Karpas-422 (cell line): ENCODE measurements at regions not wholly inside any gene's neighbourhood (a gene's known extent, or its start where the extent isn't known, plus 50 kb on each side); places are given as distances from the start of the nearest gene placed in this dataset.

Experiments used
- DNase-seq: peaks from one replicate; pipeline ENCODE4 v3.0.0-alpha.2; 2015
- H2AFZ ChIP-seq: fragments of 200-600 bp; sonication (generic); 2 replicates; pipeline ENCODE4 v1.6.1; 2014; ENCODE audit warnings: antibody characterized with exemption, low read length, mixed read lengths
- H3K27ac ChIP-seq: fragments of 200-600 bp; sonication (generic); 2 replicates; pipeline ENCODE4 v1.5.1; 2014; ENCODE audit warnings: mild to moderate bottlenecking, low read length, moderate library complexity
- H3K27me3 ChIP-seq: fragments of 200-600 bp; sonication (generic); 2 replicates; pipeline ENCODE4 v1.6.1; 2014; ENCODE audit warnings: low read length, mixed read lengths
- H3K36me3 ChIP-seq: fragments of 200-600 bp; sonication (generic); 2 replicates; pipeline ENCODE4 v1.6.1; 2014; ENCODE audit warnings: low read length, mixed read lengths; ENCODE audit not compliant: insufficient read depth
- H3K4me1 ChIP-seq: fragments of 200-600 bp; sonication (generic); 2 replicates; pipeline ENCODE4 v1.6.1; 2014; ENCODE audit warnings: mild to moderate bottlenecking, low read length, mixed read lengths
- H3K4me2 ChIP-seq: fragments of 200-600 bp; sonication (generic); 2 replicates; pipeline ENCODE4 v1.6.1; 2014; ENCODE audit warnings: low read length, low read depth, mild to moderate bottlenecking; ENCODE audit not compliant: poor library complexity, severe bottlenecking
- H3K4me3 ChIP-seq: fragments of 200-600 bp; sonication (generic); 2 replicates; pipeline ENCODE4 v1.5.1; 2014; ENCODE audit warnings: mild to moderate bottlenecking, antibody characterized with exemption, low read length, mixed read lengths
- H3K79me2 ChIP-seq: fragments of 200-600 bp; sonication (generic); 2 replicates; pipeline ENCODE4 v1.6.1; 2014; ENCODE audit warnings: mild to moderate bottlenecking, low read length, mixed read lengths
- H3K9ac ChIP-seq: fragments of 200-600 bp; sonication (generic); 2 replicates; pipeline ENCODE4 v1.6.0; 2014; ENCODE audit warnings: low read length
- H3K9me2 ChIP-seq: fragments of 200-600 bp; sonication (generic), shearing (Covaris generic); replicated peaks from 2 replicates; pipeline ENCODE4 v1.6.0; 2014; ENCODE audit warnings: mild to moderate bottlenecking, low read length, moderate library complexity; ENCODE audit not compliant: insufficient read depth
- H3K9me3 ChIP-seq: fragments of 300-700, 200-600 bp; sonication (generic); 2 replicates; pipeline ENCODE4 v1.6.1; 2014; ENCODE audit warnings: low read length, mixed read lengths
- H4K20me1 ChIP-seq: fragments of 200-600 bp; sonication (generic); 2 replicates; pipeline ENCODE4 v1.6.1; 2014; ENCODE audit warnings: mild to moderate bottlenecking, antibody characterized with exemption, low read length, low read depth; ENCODE audit not compliant: insufficient read depth

DNA sequence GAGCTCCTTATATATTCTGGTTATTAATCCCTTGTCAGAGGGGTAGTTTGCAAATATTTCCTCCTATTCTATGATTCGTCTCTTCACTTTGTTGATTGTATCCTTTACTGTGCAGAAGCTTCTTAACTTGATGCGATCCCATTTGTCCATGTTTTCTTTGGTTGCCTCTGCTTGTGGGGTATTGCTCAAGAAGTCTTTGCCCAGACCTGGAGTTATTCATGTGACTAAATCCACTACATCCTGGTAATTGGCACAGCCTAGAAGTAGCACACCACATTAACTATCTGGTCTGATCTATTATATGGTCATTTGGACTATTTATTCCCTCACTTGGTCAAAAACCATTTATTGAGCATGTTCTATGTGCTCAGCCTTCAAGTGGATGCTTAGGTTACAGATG is 164.8 kb upstream of the ATP11B start:
- H3K4me1 ChIP-seq = no peaks in the 10 kb centered on the region
- no peaks in the 10 kb centered on the region for H3K79me2 ChIP-seq
- no peak overlapping the region for H3K9ac ChIP-seq
- no peaks in the 10 kb centered on the region for H3K9me3 ChIP-seq
- H2AFZ ChIP-seq = no peak overlapping the region
- H3K9me2 ChIP-seq = no peaks in the 10 kb centered on the region
- no peak for DNase-seq
- H3K27ac ChIP-seq = no peak overlapping the region
- no peaks in the 10 kb centered on the region for H4K20me1 ChIP-seq
- H3K4me3 ChIP-seq = no peak overlapping the region
- no peak overlapping the region for H3K4me2 ChIP-seq
- no peaks in the 10 kb centered on the region for H3K36me3 ChIP-seq
- H3K27me3 ChIP-seq = no peaks in the 10 kb centered on the region

DNA sequence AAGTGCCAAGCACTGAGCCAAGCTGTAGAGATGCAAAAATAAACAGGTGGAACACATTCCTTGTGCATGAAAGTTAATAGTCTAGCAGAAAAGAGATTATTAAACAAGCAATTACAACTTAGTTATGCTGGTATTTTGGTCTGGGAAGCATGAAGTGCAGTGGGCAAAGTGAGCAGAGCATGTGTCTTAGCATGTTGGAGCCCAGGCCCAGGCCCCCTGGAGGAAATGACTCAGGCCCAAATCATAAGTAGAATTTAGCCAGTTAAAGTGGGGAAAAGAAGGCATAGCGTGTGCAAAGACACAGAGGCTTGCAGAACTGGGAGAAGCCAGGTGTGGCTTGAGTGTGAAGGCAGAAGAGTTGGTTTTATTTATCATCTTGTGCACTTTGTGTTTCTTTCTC is 163.8 kb upstream of the ATP11B start:
- no peaks in the 10 kb centered on the region for H3K79me2 ChIP-seq

DNA sequence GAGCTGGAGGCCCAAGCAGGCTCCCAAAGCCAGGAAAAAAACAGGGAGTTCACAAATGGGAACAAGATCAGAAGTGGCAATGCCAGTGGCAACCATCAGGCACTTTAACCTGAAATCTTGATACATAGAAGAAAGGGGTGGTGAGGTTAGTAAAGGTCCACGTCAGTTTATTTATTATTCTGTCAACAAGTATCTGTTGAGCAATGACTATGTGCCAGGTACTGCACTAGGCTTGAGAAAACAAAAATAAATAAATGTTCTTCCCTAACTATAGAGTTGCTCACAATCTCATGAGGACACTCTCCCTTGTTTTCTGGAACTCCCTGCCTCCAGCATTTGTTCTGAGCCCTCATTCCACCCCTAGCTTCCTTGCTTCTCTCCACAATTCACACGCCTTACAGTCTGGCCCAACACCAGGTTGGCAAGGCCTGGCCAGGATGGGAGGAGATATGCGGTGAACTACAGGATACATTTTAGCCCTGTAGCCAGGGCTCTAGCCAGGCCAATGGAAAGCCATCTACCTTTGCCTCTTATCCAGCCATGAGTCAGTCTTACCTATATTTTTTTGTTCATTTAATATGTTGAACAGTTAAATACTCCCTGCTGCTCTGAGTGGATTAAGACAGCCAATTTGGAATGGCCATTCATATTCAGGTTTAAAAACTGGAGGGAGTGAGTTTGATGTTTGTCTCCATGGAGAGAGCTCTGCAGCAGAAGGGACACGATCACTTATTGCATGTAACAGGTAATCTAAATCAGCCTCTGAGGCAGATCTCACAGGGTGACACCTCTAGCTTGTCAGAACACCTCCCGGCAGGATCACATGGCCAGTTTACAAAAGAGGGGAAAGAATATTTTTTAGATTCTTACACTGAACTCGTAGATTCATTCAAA is 161.9 kb upstream of the ATP11B start:
- no peak overlapping the region for H2AFZ ChIP-seq
- H3K27ac ChIP-seq = no peak overlapping the region
- H3K4me3 ChIP-seq = no peak overlapping the region
- H3K4me1 ChIP-seq = no peaks in the 10 kb centered on the region
- no peaks in the 10 kb centered on the region for H3K79me2 ChIP-seq
- H3K9me3 ChIP-seq = no peaks in the 10 kb centered on the region
- no peaks in the 10 kb centered on the region for H3K36me3 ChIP-seq
- H3K4me2 ChIP-seq = no peak overlapping the region
- no peaks in the 10 kb centered on the region for H4K20me1 ChIP-seq
- H3K9me2 ChIP-seq = no peaks in the 10 kb centered on the region
- DNase-seq = no peak
- H3K9ac ChIP-seq = no peak overlapping the region
- no peaks in the 10 kb centered on the region for H3K27me3 ChIP-seq

More for the DNA sequence above, 163.8 kb upstream of the ATP11B start:
- H3K9me2 ChIP-seq = no peaks in the 10 kb centered on the region
- H3K9ac ChIP-seq = no peak overlapping the region
- no peak overlapping the region for H3K27ac ChIP-seq
- no peaks in the 10 kb centered on the region for H4K20me1 ChIP-seq
- no peaks in the 10 kb centered on the region for H3K36me3 ChIP-seq
- H3K27me3 ChIP-seq = no peaks in the 10 kb centered on the region
- H2AFZ ChIP-seq = no peak overlapping the region
- no peaks in the 10 kb centered on the region for H3K4me1 ChIP-seq
- DNase-seq = no peak
- no peak overlapping the region for H3K4me2 ChIP-seq
- H3K9me3 ChIP-seq = no peaks in the 10 kb centered on the region
- no peak overlapping the region for H3K4me3 ChIP-seq

DNA sequence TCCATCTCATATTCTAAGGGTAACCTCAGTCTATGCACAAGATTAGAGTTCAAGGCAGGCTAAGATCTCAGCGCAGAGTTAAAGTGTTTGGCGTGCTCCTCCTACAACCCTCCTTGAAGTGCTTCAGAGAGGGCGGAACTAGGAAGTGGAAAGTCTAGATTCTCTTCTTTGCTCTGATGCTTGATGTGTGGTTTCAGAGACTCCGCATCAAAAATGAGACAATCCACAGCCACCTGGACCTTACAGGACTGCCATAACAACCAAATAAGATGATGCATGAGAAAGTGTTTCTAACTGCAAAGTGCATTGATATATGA is 161.3 kb upstream of the ATP11B start:
- H3K4me2 ChIP-seq = no peak overlapping the region
- no peaks in the 10 kb centered on the region for H3K36me3 ChIP-seq
- H3K4me3 ChIP-seq = no peak overlapping the region
- no peak for DNase-seq
- H3K27me3 ChIP-seq = no peaks in the 10 kb centered on the region
- H3K79me2 ChIP-seq = no peaks in the 10 kb centered on the region
- H3K9ac ChIP-seq = no peak overlapping the region
- H3K9me3 ChIP-seq = no peaks in the 10 kb centered on the region
- H3K27ac ChIP-seq = no peak overlapping the region
- no peaks in the 10 kb centered on the region for H3K4me1 ChIP-seq
- no peaks in the 10 kb centered on the region for H4K20me1 ChIP-seq
- H2AFZ ChIP-seq = no peak overlapping the region
- no peaks in the 10 kb centered on the region for H3K9me2 ChIP-seq

DNA sequence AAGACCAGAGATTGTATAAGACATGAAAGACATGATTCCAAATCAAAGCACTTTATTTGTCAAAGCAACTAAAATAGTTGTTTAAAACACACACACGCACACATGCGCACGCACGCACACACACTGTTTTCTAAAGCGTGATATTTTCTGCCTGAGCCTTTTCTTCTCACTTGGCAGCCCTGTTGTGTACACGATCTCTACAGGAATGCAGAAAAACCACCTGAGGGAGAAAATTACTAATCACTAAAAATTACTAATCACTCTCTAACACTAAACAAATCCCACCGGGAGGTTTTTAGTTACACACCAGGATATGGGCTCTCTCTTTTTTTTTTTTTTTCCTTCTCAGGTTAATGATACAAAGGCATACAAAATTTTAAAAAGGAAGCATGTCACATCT is 160.1 kb upstream of the ATP11B start:
- Histone ChIP-seq H3K9me2 (no peaks in the 10 kb centered on the region), H3K27me3 (no peaks in the 10 kb centered on the region), H3K9ac (no peak overlapping the region), H3K9me3 (no peaks in the 10 kb centered on the region), H3K4me3 (no peak overlapping the region), H3K4me1 (no peaks in the 10 kb centered on the region), H3K36me3 (no peaks in the 10 kb centered on the region), H3K4me2 (no peak overlapping the region), H2AFZ (no peak overlapping the region), H3K79me2 (no peaks in the 10 kb centered on the region), H4K20me1 (no peaks in the 10 kb centered on the region), H3K27ac (no peak overlapping the region)
- DNase-seq = no peak

DNA sequence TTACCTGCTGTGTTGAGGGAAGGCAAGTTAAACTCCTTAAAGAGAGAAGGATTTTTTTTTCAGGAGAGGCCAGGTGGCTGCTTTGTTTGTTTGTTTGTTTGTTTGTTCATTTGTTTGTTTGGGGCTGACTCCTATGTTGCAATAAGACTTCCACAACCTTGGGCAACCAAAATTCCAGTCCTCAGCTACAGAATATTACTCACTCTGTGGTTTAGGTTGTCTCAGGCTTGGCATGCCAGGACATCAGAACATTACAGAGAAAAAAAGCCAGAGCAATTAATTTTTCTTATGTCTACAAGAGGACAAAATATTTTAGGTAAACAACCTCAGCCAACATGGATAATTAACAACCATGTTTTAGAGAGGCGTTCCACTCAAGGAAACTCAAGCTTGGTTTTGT is 156.7 kb upstream of the ATP11B start:
- Histone ChIP-seq H3K79me2 (no peaks in the 10 kb centered on the region), H3K4me3 (no peak overlapping the region), H3K27ac (no peak overlapping the region), H3K4me2 (no peak overlapping the region), H3K9ac (no peak overlapping the region), H3K36me3 (no peaks in the 10 kb centered on the region), H4K20me1 (no peaks in the 10 kb centered on the region), H3K27me3 (no peaks in the 10 kb centered on the region), H2AFZ (no peak overlapping the region), H3K9me3 (no peaks in the 10 kb centered on the region), H3K4me1 (no peaks in the 10 kb centered on the region), H3K9me2 (no peaks in the 10 kb centered on the region)
- DNase-seq = no peak

DNA sequence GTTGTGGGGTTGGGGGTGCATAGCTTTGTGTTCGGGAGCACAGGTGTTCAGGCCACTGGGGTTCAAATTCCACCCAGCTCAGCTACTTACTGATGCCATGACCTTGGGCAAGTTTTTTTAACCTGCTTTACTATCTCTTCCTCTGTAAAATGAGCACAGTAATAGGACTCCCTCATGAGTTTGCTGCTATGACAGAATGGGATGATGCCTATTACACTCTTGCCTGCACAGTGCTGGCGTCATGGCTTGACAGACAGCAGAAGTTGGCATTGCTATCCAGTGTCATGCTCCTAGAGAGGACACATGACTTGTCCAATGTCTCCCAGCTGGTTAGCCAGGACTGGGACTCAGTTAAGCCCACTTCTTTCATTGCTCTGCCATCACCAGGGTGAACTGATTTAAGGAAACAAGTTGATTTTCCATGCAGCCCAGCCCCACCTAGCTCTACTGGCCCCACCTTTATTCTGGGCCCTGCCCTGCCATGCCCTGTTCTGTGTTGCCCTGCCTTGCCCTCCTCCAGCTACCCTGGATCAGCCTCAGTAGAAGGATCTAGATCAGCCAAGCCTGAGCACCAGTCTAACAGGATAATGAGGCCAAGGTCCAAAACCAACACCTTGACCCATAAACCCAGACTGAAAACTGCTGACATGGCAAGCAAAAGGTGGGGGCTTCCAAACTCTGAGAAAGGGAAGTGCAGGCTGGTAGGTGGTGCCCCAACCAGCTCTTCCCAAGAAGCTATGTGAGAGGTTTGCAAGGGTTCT is 155.8 kb upstream of the ATP11B start:
- Histone ChIP-seq H3K9me3 (no peaks in the 10 kb centered on the region), H3K27ac (no peak overlapping the region), H3K9ac (no peak overlapping the region), H4K20me1 (no peaks in the 10 kb centered on the region), H3K4me2 (no peak overlapping the region), H3K79me2 (no peaks in the 10 kb centered on the region), H3K9me2 (no peaks in the 10 kb centered on the region), H3K4me3 (no peak overlapping the region), H2AFZ (no peak overlapping the region), H3K36me3 (no peaks in the 10 kb centered on the region), H3K27me3 (no peaks in the 10 kb centered on the region), H3K4me1 (no peaks in the 10 kb centered on the region)
- DNase-seq = no peak

DNA sequence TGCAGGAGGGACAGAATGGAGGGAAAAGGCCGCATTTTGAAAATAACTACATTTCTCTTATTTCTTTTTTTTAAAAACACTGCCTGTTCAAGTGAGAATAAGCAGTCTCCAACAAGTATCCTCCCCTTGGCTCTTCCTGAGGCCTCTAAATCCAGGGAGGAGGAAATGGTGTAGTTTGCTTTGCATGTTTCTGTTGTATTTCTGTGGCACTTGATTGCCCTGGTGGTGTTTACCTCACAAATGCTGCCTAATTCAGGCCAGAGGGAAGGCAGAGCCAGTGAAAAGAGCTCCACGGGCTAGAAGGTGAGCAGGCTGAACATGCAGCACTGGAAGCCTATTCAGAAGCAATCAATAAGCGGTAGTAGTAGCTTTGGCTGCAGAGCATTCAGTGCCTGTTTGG is 149.3 kb upstream of the ATP11B start:
- no peaks in the 10 kb centered on the region for H3K27me3 ChIP-seq
- H3K4me1 ChIP-seq = no peaks in the 10 kb centered on the region
- no peaks in the 10 kb centered on the region for H3K36me3 ChIP-seq
- no peaks in the 10 kb centered on the region for H3K9me3 ChIP-seq
- no peak for DNase-seq
- no peaks in the 10 kb centered on the region for H4K20me1 ChIP-seq
- no peak overlapping the region for H3K9ac ChIP-seq
- H3K4me3 ChIP-seq = no peak overlapping the region
- no peaks in the 10 kb centered on the region for H3K9me2 ChIP-seq
- no peak overlapping the region for H3K27ac ChIP-seq
- no peaks in the 10 kb centered on the region for H3K79me2 ChIP-seq
- H2AFZ ChIP-seq = no peak overlapping the region
- H3K4me2 ChIP-seq = no peak overlapping the region
